ENCODE measurements at regions not wholly inside any gene's neighbourhood (a gene's known extent, or its start where the extent isn't known, plus 50 kb on each side); places are given as distances from the start of the nearest gene placed in this dataset.

DNA sequence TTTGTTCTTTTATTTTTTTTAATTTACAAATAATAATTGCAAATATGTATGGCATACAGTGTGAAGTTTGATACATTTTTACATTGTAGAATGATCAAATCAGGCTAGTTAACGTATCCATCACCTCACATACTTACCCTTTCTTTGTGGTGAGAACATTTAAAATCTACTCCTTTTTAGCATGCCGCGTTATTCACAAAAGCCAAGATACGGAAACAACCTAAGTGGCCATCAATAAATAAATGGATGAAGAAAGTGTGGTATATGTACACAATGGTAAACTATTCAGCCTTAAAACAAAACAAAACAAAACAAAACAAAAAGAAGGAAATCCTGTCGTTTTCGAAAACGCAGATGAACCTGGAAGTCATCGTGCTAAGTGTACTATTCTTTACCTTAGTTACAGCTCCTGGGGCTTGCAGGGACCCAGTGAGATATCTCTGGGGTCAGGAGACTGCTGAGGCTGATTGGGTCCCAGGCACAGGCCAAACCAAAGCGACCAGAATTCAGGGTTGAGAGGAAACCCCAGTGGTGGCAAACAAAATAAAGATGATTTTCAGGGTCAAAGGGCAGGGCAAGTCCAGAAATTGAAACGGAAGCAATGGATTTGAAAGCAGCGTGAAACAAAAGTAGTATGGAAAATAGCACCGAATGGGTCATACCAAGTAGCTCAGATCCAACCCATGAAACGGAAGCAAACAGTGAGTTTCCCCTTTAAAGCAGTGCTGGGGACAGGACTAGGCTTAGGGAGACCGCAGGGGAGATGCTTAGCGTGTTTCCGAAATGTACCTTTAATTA lies 188.2 kb downstream of the PLPP3 start:
- no peak for ATAC-seq
- DNase-seq = no peak
- Mint-ChIP-seq H3K4me3 (no peak overlapping the region), H3K27me3 (ENCODE audit: low read depth) (peaks cover 8% of the 10 kb centered on the region), H3K9me3 (no peaks in the 10 kb centered on the region), H3K4me1 (ENCODE audit: low read depth) (no peaks in the 10 kb centered on the region), H3K36me3 (ENCODE audit: insufficient read depth) (no peaks in the 10 kb centered on the region)

DNA sequence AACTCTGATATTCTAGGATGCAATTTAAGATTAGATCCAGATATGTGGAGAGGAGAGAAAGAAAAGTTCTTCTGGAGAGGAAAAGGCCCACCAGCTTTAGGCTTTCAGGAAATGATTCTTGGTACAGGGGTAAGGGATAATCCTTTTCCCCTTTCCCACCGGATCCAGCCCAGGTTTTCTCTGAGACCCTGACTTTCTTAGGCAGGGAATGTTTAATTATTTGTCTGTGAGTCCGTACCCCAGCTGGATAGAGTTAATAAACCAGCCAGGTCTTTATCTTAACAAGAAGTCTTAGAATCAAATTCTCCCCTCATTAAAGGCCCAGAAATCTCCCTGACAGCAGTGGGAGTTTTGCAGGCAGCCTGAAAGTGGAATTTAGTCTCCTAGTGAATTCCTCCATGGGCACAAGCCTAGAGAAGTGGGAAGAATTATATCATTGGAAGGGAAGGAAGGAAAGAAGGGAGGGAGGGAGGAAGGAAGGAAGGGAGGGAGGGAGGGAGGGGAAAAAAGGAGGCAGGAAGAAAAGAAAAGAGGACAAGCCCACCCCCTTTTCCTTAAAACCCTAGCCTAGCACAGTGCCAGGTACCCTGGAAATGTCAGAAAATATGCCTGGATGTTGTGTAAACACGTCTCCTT lies 189.0 kb downstream of the PLPP3 start:
- no peak for DNase-seq
- Mint-ChIP-seq H3K4me1 (ENCODE audit: low read depth) (no peaks in the 10 kb centered on the region), H3K9me3 (no peaks in the 10 kb centered on the region)

DNA sequence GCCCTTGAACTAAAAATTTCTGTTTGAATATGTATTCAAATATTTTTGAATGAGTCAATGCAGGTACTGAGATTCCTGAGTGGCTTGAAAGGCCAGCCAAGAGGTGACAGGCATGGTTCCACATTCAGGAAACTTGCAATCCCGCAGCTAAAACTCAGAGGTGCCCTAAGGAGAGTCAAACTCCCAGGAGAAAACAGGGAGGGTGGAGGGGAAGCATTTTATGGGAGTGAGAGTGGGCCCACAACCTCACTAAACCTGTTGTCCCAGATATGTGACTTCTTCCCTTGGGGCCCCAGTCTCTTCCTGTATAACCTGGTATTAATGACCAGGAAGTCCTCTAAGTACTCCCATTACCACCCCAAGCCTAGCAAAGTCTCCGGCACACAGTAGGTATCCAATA lies 189.6 kb downstream of the PLPP3 start:
- H3K9me3 Mint-ChIP-seq = no peaks in the 10 kb centered on the region
- H3K27me3 Mint-ChIP-seq (ENCODE audit: low read depth) = peaks cover 8% of the 10 kb centered on the region
- no peaks in the 10 kb centered on the region for H3K4me1 Mint-ChIP-seq (ENCODE audit: low read depth)
- no peak overlapping the region for H3K4me3 Mint-ChIP-seq
- ATAC-seq = no peak
- no peak for DNase-seq
- H3K36me3 Mint-ChIP-seq (ENCODE audit: insufficient read depth) = no peaks in the 10 kb centered on the region

More for the DNA sequence above, 189.0 kb downstream of the PLPP3 start:
- no peaks in the 10 kb centered on the region for H3K36me3 Mint-ChIP-seq (ENCODE audit: insufficient read depth)
- H3K27me3 Mint-ChIP-seq (ENCODE audit: low read depth) = peaks cover 8% of the 10 kb centered on the region
- no peak overlapping the region for H3K4me3 Mint-ChIP-seq
- ATAC-seq = no peak

DNA sequence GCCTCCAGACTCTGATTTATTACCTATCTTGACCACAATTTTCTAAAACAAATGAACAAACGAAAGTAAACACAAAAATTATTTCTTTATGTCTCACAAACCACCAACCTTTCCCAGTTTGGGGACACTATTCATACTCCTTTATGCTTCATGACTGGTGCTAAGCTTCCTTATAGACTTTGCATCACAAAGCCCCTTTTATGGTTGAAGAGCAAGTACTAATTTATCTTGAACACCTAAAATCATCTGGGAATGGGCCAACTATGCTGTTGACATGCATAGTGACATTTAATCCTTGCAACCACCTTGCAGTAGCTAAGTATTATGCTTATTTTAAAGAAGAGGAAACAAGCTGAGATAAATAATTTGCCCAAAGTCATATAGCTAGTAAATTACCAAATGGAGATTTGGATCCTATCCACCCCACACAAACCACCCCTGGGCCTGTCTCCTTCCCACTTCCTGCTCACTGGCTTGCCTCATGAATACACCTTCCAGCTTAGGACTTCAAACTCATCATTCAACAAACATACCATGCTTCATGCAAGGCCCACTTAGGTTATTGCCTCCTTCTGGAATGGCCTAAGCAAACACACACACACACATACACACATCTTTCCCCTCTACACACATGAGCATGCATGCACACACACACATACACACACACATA lies 192.2 kb downstream of the PLPP3 start:
- H3K4me3 Mint-ChIP-seq = no peak overlapping the region
- DNase-seq (no peak), ATAC-seq (no peak)
- no peaks in the 10 kb centered on the region for H3K4me1 Mint-ChIP-seq (ENCODE audit: low read depth)
- no peaks in the 10 kb centered on the region for H3K9me3 Mint-ChIP-seq
- H3K27me3 Mint-ChIP-seq (ENCODE audit: low read depth) = peaks cover 3% of the 10 kb centered on the region
- H3K36me3 Mint-ChIP-seq (ENCODE audit: insufficient read depth) = no peaks in the 10 kb centered on the region

DNA sequence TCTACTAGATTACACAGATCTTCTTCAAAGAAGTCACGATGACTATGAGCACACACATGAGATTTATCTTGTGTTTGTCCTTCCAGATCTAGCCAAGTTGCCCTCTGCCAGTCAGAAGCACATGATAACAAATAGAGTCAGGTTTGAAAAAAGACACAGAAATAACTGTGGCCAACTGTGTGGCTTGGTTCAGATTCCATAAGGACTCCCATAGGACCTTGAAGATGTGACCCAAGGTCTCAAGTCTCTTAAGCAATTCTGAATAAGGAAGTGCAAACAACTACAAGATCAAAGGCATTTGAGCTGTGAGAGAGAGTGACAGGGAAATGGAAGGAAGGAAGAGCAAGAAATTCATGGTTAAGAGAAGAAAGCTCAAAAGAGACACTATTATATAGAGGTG lies 194.0 kb downstream of the PLPP3 start:
- H3K36me3 Mint-ChIP-seq (ENCODE audit: insufficient read depth) = no peaks in the 10 kb centered on the region
- H3K4me1 Mint-ChIP-seq (ENCODE audit: low read depth) = no peaks in the 10 kb centered on the region

DNA sequence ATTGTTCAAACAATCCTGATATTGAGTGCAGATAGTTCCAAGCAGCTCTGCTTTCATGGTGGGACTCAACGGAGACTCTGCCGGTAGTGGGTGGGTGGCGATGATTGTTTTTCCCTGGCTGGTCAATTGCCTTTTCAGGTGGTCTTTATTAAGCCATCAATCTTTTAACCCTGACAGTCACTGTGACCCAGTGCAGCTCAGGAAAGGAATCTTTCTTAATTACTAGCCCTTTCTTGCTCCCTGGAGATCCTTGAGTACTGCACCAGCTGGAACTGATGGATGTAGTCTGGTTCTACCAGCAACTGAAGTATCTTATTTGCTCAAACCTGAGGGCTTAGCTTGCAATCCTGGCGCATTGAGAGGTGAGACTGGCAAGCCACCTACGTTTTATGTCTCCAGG lies 196.4 kb downstream of the PLPP3 start:
- ATAC-seq = no peak
- no peak overlapping the region for H3K4me3 Mint-ChIP-seq
- H3K9me3 Mint-ChIP-seq = no peaks in the 10 kb centered on the region
- H3K36me3 Mint-ChIP-seq (ENCODE audit: insufficient read depth) = no peaks in the 10 kb centered on the region
- H3K4me1 Mint-ChIP-seq (ENCODE audit: low read depth) = no peaks in the 10 kb centered on the region
- DNase-seq = no peak
- H3K27me3 Mint-ChIP-seq (ENCODE audit: low read depth) = no peaks in the 10 kb centered on the region

More for the DNA sequence above, 194.0 kb downstream of the PLPP3 start:
- Mint-ChIP-seq H3K4me3 (no peak overlapping the region), H3K9me3 (no peaks in the 10 kb centered on the region), H3K27me3 (ENCODE audit: low read depth) (peaks cover 3% of the 10 kb centered on the region)
- DNase-seq = no peak
- ATAC-seq = no peak

DNA sequence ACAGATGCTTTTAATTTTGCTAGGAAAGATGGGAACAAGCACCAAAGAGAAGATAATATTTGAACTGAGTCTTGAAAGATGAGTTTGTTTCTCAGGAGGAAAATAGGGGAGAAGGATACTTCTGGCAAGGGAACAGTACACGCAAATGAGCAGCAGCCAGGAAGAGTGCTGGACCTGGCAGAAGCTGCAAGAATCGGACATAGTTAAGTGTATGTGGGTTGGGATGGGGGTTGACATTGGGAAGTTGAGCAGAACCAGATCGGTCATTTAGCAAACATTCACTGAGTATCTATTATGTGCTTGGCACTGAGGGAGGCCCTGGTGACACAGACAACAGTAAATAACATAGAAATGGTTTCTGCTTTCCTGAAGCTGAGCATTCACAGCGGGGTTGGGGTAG lies 198.8 kb downstream of the PLPP3 start:
- DNase-seq (no peak), ATAC-seq (no peak)
- no peaks in the 10 kb centered on the region for H3K4me1 Mint-ChIP-seq (ENCODE audit: low read depth)
- H3K9me3 Mint-ChIP-seq = no peaks in the 10 kb centered on the region
- no peaks in the 10 kb centered on the region for H3K27me3 Mint-ChIP-seq (ENCODE audit: low read depth)
- no peaks in the 10 kb centered on the region for H3K36me3 Mint-ChIP-seq (ENCODE audit: insufficient read depth)
- no peak overlapping the region for H3K4me3 Mint-ChIP-seq

DNA sequence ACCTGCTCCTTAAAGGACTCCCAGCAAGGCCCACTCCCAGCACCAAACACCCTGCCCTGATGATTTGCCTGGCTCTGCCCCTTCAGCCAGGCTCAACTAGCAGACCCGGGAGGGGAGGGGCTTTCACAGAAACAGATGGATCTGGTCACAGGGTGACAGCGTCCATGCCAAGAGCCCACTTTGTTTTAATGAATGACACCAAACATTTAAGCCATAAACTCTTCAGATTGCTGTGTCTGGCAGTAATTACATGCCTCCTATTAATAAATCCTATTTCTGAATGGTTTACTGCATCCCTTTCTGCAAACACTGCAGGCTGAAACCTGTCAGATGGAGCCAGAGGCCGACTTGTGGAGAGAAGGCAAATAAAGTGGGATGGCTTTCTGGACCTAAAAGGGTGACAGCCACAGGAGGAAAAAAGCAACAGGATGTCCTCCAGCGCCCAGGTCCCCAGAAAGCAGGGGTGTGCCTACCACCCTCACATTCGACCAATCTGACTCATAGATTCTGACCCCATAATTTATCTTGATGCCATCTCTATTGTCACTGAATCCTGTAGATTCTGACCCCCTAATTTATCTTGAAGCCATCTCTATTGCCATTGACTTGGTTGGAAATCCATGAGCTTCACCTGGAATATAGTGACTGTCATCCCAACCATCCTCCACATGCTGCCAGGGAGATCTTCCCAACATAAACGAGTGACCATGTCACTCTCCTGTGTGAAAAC lies 200.9 kb downstream of the PLPP3 start:
- Mint-ChIP-seq H3K4me1 (ENCODE audit: low read depth) (no peaks in the 10 kb centered on the region), H3K4me3 (no peak overlapping the region), H3K27me3 (ENCODE audit: low read depth) (no peaks in the 10 kb centered on the region), H3K9me3 (no peaks in the 10 kb centered on the region), H3K36me3 (ENCODE audit: insufficient read depth) (no peaks in the 10 kb centered on the region)
- DNase-seq = no peak
- ATAC-seq = no peak

DNA sequence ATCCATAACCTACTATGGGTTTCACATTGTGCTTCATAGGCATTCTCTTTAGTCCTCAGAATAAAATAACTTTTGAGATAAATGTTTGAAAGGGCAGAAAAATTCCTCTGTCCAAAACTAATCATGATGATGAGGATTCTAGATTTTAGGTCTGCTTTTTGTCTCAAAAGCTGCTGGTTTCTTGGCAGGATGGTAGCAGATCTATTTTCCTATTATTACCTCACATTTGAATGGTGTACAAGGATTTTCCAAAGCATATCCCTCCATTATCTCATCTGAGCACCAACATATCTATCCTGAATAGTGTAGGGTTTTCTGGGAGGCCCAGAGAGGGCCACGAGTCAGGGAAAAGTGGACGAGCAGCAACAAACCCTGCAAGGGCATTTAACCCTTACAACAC lies 201.9 kb downstream of the PLPP3 start:
- H3K36me3 Mint-ChIP-seq (ENCODE audit: insufficient read depth) = no peaks in the 10 kb centered on the region
- ATAC-seq = no peak
- no peaks in the 10 kb centered on the region for H3K4me1 Mint-ChIP-seq (ENCODE audit: low read depth)
- H3K4me3 Mint-ChIP-seq = no peak overlapping the region
- no peaks in the 10 kb centered on the region for H3K27me3 Mint-ChIP-seq (ENCODE audit: low read depth)
- DNase-seq = no peak
- H3K9me3 Mint-ChIP-seq = no peaks in the 10 kb centered on the region

DNA sequence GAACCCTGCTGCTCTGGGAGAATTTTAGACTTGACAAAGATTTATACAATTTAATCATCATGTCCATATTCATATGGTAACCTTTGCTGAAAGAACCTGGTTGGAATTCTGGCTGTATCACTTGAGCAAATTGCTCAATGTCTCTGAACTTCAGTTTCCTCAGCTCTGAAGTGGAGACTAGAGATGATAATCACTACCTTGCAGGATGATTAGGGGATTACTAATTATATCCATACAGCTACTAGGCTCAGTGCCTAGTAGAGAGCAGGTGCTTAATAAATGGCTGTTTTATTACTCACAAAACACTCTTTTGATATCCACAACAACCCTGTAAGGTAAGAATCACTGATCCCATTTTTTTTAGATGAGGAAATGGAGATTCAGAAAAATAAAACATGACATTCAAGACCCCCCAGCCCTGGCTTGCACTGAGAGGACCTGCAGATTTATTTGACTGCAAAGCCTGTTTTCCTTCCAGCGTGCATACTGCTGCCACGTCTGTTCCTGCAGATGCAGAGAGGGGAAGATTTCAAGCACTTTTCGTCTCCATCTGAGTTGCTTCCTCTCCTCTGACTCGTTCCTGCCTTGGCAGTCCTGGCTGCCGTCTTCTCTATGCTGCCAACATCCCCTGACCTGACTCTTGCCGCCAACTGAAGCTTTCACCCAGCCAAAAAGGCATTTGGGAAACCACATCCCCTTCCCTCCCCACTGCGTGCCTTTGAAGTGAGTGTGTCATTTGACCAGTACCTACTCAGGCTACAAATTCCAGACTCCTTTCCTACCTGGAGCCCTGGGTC lies 203.0 kb downstream of the PLPP3 start:
- Mint-ChIP-seq H3K9me3 (no peaks in the 10 kb centered on the region), H3K36me3 (ENCODE audit: insufficient read depth) (no peaks in the 10 kb centered on the region), H3K27me3 (ENCODE audit: low read depth) (no peaks in the 10 kb centered on the region), H3K4me1 (ENCODE audit: low read depth) (no peaks in the 10 kb centered on the region), H3K4me3 (no peak overlapping the region)
- DNase-seq (no peak), ATAC-seq (no peak)

DNA sequence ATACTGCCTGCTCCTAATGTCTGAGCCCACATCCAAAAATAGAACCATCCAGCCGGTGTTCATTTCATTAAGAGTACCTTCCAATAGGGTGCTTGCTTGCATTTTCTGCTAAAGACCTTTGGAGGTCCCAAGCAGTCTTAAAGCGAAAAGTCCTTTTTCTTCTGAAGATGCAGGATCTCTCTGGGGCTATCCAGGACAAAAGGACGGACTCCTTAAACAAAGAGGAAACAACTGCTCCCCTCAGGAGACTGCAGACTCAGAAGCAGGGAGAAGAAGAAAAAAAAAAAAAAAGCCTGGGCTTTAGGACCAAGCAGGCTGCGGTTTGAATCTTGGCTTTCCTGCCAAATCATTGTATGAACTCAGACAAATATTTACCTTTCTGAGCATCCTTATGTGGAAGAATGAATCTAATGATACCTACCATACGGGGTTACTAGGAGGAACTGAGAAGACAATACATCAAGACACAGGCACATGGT lies 204.0 kb downstream of the PLPP3 start:
- Mint-ChIP-seq H3K4me3 (no peak overlapping the region), H3K27me3 (ENCODE audit: low read depth) (no peaks in the 10 kb centered on the region), H3K4me1 (ENCODE audit: low read depth) (no peaks in the 10 kb centered on the region), H3K36me3 (ENCODE audit: insufficient read depth) (no peaks in the 10 kb centered on the region), H3K9me3 (no peaks in the 10 kb centered on the region)
- ATAC-seq (no peak), DNase-seq (no peak)

DNA sequence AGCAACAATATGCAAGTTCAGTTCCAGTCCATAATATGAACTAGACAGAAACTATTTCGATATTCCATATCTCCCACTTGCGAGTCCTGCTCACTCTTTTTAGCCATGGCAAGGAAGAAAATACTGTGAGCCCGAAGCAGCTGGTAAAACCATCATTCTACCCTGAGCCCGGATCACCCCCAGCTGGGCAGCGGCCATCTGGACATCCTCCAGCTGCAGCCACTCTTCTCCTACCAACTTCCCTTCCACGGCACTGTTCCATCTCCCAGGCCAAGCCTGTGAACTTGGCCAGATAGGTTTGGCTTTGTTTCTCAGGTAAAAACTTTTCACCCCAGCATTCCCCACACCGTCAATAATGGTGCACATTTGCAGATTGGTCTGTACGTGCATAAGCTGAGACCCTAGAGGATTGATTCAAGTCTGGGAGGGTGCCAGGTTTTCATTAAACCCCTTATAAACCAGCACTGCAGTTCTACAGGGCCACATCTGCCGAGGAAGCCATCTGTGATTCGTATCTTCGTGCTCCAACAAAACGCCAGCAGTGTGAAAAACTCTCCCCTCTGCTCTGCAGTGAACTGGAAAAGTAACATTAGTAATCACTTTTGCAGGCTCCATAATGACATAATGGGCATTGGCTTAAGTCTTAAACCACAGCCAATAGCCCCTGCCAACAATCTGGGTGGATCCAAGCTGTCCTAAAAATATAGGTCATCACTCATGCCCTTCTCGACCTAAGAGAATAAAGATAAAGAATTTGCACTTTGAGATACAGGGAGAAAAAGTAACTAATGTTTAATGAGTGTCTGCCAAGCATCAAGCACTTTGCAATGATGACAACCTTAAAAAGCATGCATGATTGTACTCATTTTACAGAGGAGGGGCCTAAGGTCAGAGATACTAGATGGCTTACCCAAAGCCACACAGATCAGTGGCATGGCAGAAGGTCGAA lies 205.1 kb downstream of the PLPP3 start:
- DNase-seq (no peak), ATAC-seq (no peak)
- no peaks in the 10 kb centered on the region for H3K36me3 Mint-ChIP-seq (ENCODE audit: insufficient read depth)
- no peaks in the 10 kb centered on the region for H3K4me1 Mint-ChIP-seq (ENCODE audit: low read depth)
- H3K27me3 Mint-ChIP-seq (ENCODE audit: low read depth) = no peaks in the 10 kb centered on the region
- H3K9me3 Mint-ChIP-seq = no peaks in the 10 kb centered on the region
- H3K4me3 Mint-ChIP-seq = no peak overlapping the region

DNA sequence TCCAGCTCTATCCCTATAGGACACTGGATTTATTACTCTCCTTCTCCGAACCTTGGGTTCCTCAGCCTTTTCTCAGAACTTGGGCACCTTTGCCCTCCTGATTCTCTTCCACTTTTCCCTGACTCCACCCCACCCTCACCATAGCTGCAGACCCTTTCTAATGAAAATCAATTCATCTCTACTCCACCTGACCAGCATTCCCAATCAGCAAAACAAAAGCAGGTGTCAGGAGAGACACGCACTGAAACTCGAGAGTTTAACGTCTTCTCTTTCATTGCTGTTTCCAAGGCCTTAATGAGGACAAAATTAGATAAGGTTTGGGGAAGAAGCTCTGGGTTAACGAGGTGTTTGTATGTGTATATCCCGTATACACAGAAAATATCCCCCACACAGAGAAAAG lies 208.8 kb downstream of the PLPP3 start:
- no peaks in the 10 kb centered on the region for H3K36me3 Mint-ChIP-seq (ENCODE audit: insufficient read depth)
- no peak overlapping the region for H3K4me3 Mint-ChIP-seq
- ATAC-seq (no peak), DNase-seq (no peak)
- no peaks in the 10 kb centered on the region for H3K27me3 Mint-ChIP-seq (ENCODE audit: low read depth)
- H3K9me3 Mint-ChIP-seq = no peaks in the 10 kb centered on the region
- no peaks in the 10 kb centered on the region for H3K4me1 Mint-ChIP-seq (ENCODE audit: low read depth)
